C4-2B (cell line): ENCODE measurements at regions not wholly inside any gene's neighbourhood (a gene's known extent, or its start where the extent isn't known, plus 50 kb on each side); places are given as distances from the start of the nearest gene placed in this dataset.

Source experiments
- CTCF ChIP-seq: fragments of 450-650 bp; conservative IDR thresholded peaks from 2 replicates; pipeline ENCODE4 v1.5.1; 2017; ENCODE audit warnings: mild to moderate bottlenecking
- ZFX ChIP-seq: fragments of 450-650 bp; IDR thresholded peaks from 2 replicates; pipeline ENCODE4 v1.6.1; 2017

DNA sequence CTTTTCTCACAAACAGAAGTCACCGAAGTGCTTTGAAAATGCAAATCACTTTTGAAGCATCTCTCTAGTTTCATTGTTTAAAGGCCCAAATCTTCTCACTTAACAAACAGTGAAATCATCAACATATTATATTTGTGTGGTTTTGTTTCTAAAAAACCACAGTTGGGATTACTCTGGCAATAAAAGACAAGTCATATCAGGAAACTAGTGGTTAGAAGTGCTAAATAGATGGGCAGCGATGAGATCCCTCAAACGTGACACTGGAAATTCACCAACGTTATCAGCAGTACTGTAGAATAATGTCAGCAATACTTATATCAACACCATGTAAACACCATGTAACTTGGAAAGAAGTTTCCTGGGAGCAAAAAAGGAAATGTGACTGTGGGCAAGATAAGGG, 893.5 kb downstream of the SUCLG1 start:
- no peak for TF ChIP-seq CTCF
- TF ChIP-seq ZFX = no peak
